Colonic mucosa (tissue), 4 donors: ENCODE measurements at regions not wholly inside any gene's neighbourhood (a gene's known extent, or its start where the extent isn't known, plus 50 kb on each side); places are given as distances from the start of the nearest gene placed in this dataset.
A peak's percentile ranks its signal among the peaks of the same experiment; 100 is the strongest.

Source experiments
- DNase-seq: peaks from one replicate; pipeline ENCODE4 v3.0.0-alpha.2; 2020
- H3K27ac ChIP-seq: fragments of 200-600 bp; one replicate; pipeline ENCODE4 v1.8.0; 2021
- H3K27me3 ChIP-seq: fragments of 200-600 bp; one replicate; pipeline ENCODE4 v1.8.0; 2021
- H3K36me3 ChIP-seq: fragments of 200-600 bp; one replicate; pipeline ENCODE4 v1.8.0; 2021
- H3K4me1 ChIP-seq: fragments of 200-600 bp; one replicate; pipeline ENCODE4 v1.8.0; 2021; ENCODE audit warnings: mild to moderate bottlenecking
- H3K4me3 ChIP-seq: fragments of 200-600 bp; one replicate; pipeline ENCODE4 v1.8.0; 2021
- H3K9ac ChIP-seq, 2 donors: one replicate each; pipeline ENCODE4 v1.7.0; 2013; ENCODE audit warnings: control low read depth in 2 of 2, low read depth in 2 of 2, low read length in 2 of 2
- H3K9me3 ChIP-seq: fragments of 200-600 bp; one replicate; pipeline ENCODE4 v1.8.0; 2021
- intact Hi-C: fragments of 100-400 bp; cut with DNase I; formaldehyde crosslinking; loops from one replicate; pipeline ENCODE4 v1.14.1; 2022
- TF ChIP-seq, protein P1 (sequence below): fragments of 200-600 bp; IDR thresholded peaks from one replicate; pipeline ENCODE4 v1.8.0; 2022; ENCODE audit warnings: antibody characterized with exemption, mild to moderate bottlenecking
- donor health status: healthy.
- donor health status: DM: no; HTN: no; CAD: no.
- donor health status: DM: no; HTN: no; CAD: no.

DNA sequence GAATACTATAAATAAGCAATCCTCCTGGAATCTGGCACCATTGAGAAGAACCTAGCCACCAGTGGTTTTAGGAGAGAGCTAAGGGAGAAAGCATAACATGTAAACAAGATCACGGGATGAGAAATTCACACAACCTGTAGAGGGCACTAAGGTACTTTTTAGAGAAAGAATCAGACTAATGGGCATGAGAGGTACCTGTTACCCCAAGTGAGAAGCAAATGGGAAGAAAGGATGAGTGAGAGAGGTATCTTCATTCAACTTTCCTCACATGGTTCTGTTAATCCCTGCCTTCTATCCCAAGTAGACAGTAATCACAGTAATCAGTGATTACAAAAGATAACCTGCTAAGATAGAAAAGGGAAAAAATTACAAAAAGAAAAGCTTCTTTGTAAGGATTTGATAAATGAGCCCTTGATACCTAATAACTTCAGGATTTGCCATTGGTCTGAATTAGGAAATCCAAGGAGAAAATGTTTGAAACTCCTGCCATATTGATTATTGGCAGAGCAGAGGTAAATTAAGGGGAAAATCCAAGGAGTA, 251.1 kb upstream of the ADGRL2 start:
- H3K36me3 ChIP-seq: no peaks in the 10 kb centered on the region
- H3K9me3 ChIP-seq: no peaks in the 10 kb centered on the region
- DNase-seq: no peak
- H3K27ac ChIP-seq: no peak overlapping the region
- TF ChIP-seq, protein P1, sequence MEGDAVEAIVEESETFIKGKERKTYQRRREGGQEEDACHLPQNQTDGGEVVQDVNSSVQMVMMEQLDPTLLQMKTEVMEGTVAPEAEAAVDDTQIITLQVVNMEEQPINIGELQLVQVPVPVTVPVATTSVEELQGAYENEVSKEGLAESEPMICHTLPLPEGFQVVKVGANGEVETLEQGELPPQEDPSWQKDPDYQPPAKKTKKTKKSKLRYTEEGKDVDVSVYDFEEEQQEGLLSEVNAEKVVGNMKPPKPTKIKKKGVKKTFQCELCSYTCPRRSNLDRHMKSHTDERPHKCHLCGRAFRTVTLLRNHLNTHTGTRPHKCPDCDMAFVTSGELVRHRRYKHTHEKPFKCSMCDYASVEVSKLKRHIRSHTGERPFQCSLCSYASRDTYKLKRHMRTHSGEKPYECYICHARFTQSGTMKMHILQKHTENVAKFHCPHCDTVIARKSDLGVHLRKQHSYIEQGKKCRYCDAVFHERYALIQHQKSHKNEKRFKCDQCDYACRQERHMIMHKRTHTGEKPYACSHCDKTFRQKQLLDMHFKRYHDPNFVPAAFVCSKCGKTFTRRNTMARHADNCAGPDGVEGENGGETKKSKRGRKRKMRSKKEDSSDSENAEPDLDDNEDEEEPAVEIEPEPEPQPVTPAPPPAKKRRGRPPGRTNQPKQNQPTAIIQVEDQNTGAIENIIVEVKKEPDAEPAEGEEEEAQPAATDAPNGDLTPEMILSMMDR: peak; percentile 13
- H3K4me1 ChIP-seq: no peaks in the 10 kb centered on the region
- intact Hi-C loops: no loop called here
- H3K9ac ChIP-seq: no peak overlapping the region
- no peaks in the 10 kb centered on the region for H3K27me3 ChIP-seq
- H3K4me3 ChIP-seq: no peak overlapping the region

DNA sequence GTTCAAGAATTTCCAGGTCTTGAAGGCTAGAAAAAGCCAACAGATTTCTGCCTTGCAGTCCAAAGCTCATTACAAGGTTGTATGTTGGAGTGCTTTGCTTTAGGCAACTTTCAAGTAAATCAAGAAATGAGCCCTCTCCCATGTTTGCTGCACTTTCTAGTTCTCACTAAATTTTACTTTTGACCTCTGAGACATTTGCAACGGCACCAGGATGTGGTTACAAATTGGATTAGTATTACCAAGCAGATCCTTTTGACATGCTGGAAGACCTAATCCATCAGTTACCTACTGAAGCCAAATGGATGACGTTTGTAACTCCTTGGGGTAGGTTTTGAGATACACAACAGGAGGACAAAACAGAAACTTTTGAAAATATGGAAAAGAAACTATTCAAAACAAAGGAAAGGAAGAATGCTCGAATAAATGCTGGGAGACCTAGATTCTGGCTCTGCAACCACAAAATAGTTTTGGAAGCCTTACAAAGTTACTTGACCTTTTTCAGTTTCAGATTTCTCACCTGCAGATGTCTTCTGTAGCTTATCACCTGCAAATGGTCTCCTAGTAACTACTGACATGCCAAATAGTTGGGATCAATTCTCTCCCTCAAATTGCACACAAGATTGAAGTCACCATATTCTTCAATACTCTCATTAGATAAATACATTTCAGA, 251.7 kb upstream of the ADGRL2 start:
- H3K4me3 ChIP-seq: no peak overlapping the region
- H3K27ac ChIP-seq: no peak overlapping the region
- no peaks in the 10 kb centered on the region for H3K9me3 ChIP-seq
- H3K9ac ChIP-seq: no peak overlapping the region
- no peaks in the 10 kb centered on the region for H3K4me1 ChIP-seq
- TF ChIP-seq, protein P1: no peak
- no peaks in the 10 kb centered on the region for H3K27me3 ChIP-seq
- no peaks in the 10 kb centered on the region for H3K36me3 ChIP-seq
- intact Hi-C loops: no loop called here
- no peak for DNase-seq

DNA sequence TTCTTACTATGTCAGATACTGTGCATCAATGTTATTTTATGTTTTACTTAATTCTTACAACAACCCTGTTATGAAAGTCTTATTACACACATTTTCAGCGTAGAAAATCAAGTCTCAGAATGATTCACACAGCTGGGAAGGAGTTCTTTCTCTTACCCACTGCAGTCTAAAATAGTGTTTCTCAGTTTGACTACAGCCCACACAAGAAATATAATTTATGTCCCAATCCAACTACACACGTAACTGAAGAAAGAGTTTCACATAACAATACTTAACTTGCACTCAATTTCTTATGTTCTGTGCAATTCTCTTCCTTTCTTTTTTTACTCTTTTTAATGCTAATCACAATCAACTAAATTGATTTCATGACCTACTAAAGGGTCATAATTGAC, 252.8 kb upstream of the ADGRL2 start:
- no peaks in the 10 kb centered on the region for H3K4me1 ChIP-seq
- no peak overlapping the region for H3K9ac ChIP-seq
- no peaks in the 10 kb centered on the region for H3K9me3 ChIP-seq
- H3K27ac ChIP-seq: no peak overlapping the region
- TF ChIP-seq, protein P1: no peak
- H3K4me3 ChIP-seq: no peak overlapping the region
- no peaks in the 10 kb centered on the region for H3K36me3 ChIP-seq
- DNase-seq: no peak
- intact Hi-C loops: no loop called here
- no peaks in the 10 kb centered on the region for H3K27me3 ChIP-seq

DNA sequence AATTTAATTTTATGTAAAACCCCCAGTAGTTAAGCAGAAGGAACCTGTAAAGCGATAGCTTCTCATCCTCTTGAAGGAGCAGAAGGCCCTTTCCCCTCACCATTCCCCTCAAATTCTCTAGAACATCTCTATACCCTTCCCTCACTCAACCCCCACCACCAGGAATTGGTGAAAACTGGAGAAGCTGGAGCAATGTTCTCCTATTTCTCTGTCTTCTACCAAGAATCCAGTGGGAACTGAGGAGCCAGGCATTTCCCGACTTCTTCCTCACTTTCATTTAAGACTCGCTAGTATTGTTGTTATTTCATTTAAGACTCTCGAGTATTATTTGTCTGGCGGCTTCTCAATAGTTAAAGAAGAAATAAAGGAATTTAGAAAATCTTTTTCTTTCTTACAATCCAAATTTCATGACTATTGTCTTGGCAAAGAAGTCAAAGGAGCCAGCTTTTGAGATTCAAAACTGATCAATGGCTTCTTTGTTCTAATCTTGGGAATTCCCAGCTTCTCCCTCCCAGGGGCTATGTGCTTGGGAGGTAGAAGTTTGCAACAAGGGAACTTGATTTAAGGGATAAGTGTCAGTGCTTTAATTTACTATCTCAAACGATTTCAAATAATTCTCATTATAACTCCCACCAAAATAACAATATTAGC, 253.3 kb upstream of the ADGRL2 start:
- H3K36me3 ChIP-seq: no peaks in the 10 kb centered on the region
- intact Hi-C loops: no loop called here
- H3K27me3 ChIP-seq: no peaks in the 10 kb centered on the region
- no peaks in the 10 kb centered on the region for H3K4me1 ChIP-seq
- H3K27ac ChIP-seq: no peak overlapping the region
- no peak for DNase-seq
- H3K9ac ChIP-seq: no peak overlapping the region
- H3K4me3 ChIP-seq: no peak overlapping the region
- TF ChIP-seq, protein P1: no peak
- H3K9me3 ChIP-seq: no peaks in the 10 kb centered on the region

DNA sequence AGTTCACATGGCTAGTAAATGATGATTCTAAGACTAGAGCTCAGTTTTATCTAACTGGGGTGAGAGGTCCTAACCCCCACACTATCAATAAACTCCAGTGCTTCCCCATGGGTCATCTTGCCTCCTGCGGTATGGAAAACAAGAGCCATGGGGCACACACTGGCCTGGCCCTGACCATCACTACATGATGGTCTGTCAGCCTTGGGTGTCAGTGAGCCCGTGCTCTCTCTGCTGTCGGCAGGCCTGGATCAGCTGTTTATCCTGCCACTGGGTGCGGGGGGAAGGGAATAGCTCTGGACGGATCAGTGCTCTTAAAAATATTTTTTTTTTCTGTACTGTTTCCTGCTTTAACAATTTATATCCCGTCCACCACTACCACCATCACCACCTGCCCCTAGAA, 255.0 kb upstream of the ADGRL2 start:
- TF ChIP-seq, protein P1: no peak
- Histone ChIP-seq H3K9me3 (no peaks in the 10 kb centered on the region), H3K27me3 (no peaks in the 10 kb centered on the region), H3K36me3 (no peaks in the 10 kb centered on the region), H3K27ac (no peak overlapping the region), H3K4me1 (no peaks in the 10 kb centered on the region), H3K9ac (no peak overlapping the region), H3K4me3 (no peak overlapping the region)
- intact Hi-C loops: no loop called here
- DNase-seq: no peak
